ENCODE measurements at regions not wholly inside any gene's neighbourhood (a gene's known extent, or its start where the extent isn't known, plus 50 kb on each side); places are given as distances from the start of the nearest gene placed in this dataset.

DNA sequence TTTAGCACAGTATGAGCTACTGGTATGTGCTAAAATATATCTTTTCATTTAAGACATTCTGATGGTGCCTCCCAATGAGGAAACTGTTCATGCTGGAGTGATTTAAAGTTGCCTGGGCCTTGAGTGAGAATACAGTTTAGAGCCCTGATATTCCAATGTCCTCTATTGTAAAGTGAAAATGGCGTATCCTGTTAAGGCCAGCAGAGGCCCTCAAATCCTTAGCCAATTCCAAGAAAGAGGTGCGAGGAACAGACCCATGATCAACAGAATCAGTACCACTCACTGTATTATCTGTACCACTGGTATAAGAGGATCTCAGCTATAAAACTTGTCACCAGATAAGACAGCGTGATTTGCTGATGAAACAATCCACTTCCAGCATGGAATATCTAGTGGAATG is 273.1 kb upstream of the SLITRK5 start:
- TF ChIP-seq BHLHE40 (IDR thresholded peaks at IDR 0.05; ENCODE audit: borderline replicate concordance), result no peak
- TF ChIP-seq ELF4 (IDR thresholded peaks at IDR 0.05), result no peak
- no peak for TF ChIP-seq ARNT (IDR thresholded peaks at IDR 0.05)
- no peak for TF ChIP-seq SUZ12 (IDR thresholded peaks at IDR 0.05)
- no peak for TF ChIP-seq SP1 (IDR thresholded peaks at IDR 0.05)
- no peak for TF ChIP-seq L3MBTL2 (conservative IDR thresholded peaks at IDR 0.05)
- no peak for TF ChIP-seq NFRKB (IDR thresholded peaks at IDR 0.05)
- no peak for TF ChIP-seq FOXM1 (IDR thresholded peaks at IDR 0.05; ENCODE audit: borderline replicate concordance)
- no peak for TF ChIP-seq ZNF384 (IDR thresholded peaks at IDR 0.05)
- no peak for TF ChIP-seq CTBP1 (IDR thresholded peaks at IDR 0.05; ENCODE audit: borderline replicate concordance)
- TF ChIP-seq HDGF (IDR thresholded peaks at IDR 0.05; ENCODE audit: borderline replicate concordance), result no peak
- TF ChIP-seq FOXA1 (IDR thresholded peaks at IDR 0.05), result no peak
